ENCODE measurements at regions not wholly inside any gene's neighbourhood (a gene's known extent, or its start where the extent isn't known, plus 50 kb on each side); places are given as distances from the start of the nearest gene placed in this dataset.

DNA sequence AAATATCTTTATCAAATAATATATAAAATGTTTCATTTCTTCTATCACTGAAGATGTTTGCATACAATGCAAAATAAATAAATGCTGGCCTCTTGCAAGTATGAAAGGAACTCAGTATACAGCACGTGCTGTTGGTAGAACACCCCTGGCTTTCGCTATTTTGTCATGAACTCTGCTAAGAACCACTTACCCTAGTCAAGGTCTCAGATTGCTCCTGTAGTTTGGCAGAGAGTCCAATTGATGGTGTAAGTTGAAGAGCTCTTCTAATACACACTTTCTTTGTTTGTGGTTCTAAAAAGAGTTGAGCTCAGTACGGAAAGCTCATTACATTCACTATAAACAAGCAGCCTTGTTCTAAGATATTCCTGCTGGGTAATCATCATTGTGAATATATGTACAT lies 1258.9 kb downstream of the EFNB2 start:
- DNase-seq: peak in 2 of 3 experiments; percentile 10 to 88

DNA sequence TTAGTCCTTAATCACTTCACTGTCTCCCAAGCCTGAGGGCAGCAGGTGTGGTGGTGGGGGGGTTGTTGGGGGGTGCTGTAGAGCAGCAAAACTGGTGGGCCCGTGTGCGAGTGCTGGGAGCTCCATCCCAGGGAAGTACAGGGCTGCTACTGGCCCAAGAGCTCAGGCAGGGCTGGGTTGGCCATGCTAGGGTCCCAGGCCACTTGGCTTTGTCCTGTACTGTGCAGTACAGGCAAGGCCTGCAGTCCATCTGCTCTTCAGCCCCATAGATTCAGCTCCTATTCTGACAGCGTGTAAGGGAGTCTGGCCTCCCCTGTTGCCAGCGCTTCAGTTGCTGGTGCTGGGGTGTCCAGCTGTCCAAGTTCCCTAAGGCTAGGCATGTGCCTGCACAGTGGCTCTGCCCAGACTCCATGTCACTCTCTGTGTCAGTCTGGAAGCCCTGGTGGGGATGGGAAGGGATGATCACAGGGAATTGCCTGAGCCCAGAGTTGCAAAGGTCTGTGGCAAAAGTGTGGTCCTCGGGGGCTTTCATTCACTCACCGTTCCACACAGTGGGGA lies 1261.7 kb downstream of the EFNB2 start:
- DNase-seq: no peak

DNA sequence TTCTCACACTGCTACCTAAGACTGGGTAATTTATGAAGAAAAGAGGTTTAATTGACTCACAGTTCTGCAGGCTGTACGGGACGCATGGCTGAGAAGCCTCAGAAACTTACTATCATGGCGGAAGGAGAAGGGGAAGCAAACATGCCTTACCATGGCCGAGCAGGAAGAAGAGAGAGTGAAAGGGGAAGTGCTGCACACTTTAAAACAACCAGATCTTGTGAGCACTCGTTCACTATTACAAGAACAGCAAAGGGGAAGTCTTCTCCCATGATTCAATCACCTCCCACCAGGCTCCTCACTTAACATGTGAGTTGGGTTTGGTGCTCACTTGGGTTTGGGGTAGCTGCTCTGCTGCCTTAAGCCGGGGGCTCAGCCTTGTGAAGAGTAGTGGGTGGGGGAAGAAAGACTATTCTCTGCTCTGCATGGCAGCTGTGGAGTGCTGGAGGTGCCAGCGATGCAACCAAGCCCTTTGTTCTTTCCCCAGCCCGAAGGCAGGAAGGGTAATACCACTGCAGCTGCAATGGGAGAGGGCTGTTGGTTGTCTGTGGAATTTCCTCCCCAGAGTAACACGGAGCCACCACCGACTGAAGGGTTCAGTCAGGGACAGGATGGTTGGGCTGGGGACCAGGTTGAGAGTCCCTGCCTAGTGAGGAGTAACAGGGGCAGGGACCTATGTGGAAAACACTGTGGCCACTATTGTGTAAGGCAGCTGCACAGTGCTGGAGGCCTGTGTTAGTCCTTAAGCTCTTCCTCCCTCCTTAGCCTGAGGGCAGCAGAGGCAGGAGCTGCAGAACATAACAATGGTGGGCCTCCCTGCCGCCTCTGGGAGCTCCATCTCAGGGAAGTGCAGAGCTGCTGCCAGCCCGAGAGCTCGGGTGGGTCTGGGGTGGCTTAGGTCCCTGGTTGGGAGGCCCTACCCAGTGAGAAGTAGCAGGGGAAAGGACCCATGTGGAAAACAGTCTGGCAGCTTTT lies 1262.5 kb downstream of the EFNB2 start:
- peak in 1 of 3 experiments; percentile 34 for DNase-seq

DNA sequence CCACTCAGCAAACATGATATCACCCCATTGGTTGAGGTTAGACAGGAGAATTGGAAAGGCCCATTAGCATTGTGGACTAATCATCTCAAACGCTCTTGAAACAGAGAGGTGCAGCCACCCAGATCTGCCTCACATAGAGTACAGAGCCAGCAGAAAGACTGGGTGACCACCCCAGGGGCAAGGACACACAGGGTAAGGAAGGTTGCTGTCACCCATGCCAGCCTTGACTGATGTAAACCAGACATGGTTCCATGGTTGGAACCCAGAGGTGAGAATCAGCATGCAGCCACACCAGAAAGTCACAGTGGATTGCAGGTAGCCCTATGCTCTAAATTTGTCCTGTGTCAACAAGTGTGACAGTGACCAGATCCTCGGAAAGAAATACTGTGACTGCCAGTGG lies 1268.8 kb downstream of the EFNB2 start:
- DNase-seq: peak in 1 of 3 experiments; percentile 12

DNA sequence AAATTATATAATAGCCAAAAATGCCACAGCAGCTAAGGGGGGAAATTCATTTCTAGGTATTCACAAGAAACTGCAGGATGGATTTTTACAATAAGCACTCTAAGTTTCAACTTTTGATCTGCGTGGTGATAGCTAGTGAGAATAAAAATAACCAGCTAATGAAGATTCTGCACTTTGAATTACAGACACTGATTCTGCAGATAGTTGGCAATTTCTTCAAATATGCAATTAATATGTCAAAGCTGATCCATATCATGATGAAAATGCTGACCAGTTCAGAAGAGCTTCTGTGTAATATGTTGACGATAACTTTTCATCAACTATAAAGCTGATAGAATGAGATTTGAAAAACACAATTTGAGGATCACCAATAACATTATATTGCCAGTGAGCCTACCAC lies 1272.9 kb downstream of the EFNB2 start:
- no peak for DNase-seq

DNA sequence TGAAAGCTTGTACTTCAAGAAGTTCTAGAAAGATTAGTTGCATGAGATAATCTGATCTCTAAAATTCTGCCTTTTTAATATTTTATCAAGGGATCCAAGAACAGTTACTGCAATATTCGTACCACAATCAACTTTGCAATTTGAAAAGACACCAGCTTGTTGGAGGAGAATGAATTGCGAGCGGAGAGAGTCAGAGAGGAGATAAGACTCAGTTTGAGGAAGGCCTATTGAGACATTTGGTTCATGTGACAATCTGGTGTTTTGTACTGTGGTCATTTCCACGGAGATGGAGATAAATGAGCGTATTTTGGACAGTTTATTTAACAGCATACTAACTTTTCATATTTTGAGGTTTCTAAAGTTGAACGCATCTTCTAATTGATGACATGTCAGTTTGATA lies 1276.0 kb downstream of the EFNB2 start:
- no peak for DNase-seq

DNA sequence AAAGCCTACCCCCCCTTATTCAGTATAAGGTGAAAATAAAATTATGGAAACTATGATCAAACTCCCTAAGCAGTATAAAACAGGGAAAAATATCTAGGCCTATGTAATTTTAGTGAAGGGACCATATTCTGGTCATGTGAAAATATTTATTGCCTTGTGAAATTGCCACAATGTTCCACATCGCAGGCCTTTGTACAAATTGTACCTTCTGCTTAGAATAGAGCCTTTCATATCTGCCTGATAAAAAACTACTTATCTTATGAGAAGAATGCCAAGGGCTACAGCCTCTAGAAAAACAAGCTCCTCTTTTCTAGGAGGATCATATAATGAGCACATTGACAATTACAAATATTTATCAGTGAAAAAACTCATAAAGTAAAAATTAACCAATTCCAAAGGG lies 1280.0 kb downstream of the EFNB2 start:
- no peak for DNase-seq

DNA sequence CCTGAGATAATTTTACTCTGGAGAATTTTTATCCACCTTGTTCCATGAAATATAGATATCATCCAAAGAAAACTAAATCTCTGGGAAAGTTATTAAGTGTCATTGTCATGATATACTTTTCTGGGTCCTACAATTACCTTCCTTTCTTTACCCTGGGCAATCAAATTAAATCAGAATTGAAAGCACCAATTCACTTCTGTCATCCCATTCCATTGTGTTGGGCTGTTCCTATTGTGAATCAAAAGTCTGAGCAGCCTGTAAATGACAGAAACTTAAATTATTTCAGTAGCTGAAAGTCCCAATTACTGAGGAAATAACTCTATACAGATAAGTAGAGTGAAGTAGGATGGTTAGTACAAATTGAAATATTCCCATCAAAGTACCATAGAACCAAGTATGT lies 1284.2 kb downstream of the EFNB2 start:
- no peak for DNase-seq

DNA sequence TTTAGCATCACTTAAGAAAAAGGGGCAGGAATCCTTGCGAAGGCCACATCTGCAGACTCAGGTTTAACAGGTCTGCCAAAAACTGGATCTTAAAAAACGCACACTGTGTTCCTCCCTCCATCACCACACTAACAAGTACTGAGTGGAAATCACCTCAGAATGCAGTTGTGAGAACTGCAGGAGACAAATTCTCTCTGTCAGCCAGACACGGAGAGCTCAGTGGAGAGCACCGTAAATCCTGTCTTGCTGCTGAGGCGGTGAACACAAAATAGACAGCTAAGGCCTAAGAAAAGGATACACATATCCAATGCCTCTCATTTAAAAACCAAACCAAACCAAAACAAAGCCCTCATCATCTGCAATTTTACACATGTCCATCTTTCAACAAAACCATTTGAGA lies 1287.6 kb downstream of the EFNB2 start:
- DNase-seq: peak in 2 of 3 experiments; percentile 25 to 63

DNA sequence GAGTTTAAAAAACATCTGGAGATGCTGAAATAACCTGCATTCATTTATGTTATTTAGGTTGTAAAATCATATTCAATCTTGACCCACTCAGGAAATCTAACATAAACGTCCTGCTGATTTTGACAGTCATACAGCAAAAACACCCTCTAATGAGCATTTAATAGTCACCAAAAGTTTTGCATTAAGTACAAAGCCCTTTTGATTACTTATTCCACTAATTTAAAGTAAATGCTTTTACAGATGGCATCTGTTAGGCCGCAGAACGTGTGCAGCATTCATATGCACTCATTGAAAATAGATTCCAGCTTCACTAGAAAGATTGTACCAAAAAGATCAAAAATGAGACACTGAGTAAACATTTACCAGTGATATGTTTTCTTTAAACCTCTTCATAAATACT lies 1295.1 kb downstream of the EFNB2 start:
- no peak for DNase-seq

DNA sequence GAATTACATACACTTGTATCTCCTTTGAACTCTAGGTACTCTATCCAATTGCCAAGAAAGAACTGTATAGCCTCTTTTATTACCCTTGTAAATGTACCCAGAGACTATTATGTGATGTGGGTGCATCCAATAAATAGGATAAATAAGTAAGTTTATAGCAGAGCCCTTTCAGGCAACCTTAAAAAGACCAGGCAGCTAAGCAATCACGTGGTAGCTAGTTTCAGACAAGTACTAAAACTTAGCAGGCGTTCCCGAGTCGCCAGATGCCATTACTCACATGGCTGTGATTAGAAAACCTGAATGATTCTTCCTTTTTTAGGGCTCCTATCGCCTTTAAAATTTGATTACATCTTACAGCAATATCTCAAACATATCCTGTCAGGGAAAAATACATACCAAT lies 1303.0 kb downstream of the EFNB2 start:
- no peak for DNase-seq

DNA sequence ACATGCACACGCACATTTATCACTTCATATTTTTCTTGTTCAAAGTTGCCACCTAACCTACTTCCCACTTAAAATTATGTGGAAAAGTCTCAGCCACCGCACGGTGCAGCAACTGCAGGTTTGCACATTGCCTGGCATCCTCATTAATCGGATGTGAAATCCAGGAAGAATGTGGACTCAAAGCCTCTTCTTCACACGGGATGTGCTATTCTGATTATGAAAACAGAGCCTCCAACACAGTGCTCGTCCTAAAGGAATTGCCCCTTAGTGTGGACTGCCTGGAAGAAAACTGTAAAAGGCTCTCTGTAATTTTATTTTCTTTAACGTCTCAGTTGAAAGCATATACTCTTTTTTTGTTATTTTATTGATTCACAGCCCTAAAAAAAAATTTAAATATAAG lies 1303.5 kb downstream of the EFNB2 start:
- DNase-seq: no peak

DNA sequence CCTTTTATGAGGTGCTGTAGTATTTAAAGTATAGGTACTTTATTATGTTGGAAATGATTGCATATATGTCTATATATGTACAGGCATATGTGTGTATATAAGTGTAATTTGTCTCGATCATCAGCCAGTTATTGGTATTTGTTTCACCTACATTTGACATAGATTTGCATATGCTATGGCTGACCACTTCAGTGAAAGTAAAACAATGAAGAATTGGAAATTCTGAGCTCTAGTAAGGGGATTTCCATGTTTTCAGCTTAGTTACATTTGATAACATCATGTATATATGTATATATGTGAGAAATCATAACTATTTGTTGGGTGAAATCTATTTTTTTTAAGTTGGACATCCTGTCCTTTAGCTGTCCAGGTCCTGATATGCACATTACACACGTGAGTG lies 1303.9 kb downstream of the EFNB2 start:
- no peak for DNase-seq

DNA sequence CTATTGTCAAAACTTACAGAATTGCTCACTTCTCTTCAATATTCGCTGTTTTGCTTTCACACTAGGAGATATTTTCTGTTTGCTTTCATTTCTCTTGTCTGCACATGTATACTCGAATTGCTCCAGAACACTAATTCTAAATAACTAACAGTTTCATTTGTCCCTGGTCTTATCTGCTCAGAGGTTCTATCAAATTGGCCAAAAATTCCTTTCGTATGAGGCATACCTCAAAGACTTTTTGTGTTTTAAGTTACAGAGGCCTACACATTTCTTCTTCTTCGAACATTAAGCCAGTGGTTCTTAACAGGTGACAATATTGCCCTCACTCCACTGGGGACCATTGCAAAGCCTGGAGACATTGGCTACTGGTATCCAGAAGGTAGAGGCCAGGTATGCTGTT lies 1314.6 kb downstream of the EFNB2 start:
- no peak for DNase-seq

DNA sequence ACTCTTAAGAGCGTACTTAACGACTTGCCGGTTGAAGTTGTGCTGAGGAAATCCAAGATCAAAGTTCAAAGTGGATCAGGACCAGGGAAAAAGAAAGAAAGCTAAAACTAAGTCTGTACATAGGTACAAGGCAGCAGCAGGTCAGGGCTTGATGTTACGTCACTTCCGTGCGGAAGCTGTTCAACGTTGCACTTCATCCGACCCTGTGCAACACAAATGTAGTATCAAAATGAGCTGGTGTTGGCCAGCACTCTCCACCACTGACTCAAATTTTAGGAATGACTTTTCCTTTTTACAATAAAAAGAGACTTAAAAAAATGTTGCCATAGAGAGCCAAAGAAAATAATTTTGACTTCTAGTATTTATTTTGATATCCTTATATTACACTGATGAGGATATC lies 1315.4 kb downstream of the EFNB2 start:
- no peak for DNase-seq

DNA sequence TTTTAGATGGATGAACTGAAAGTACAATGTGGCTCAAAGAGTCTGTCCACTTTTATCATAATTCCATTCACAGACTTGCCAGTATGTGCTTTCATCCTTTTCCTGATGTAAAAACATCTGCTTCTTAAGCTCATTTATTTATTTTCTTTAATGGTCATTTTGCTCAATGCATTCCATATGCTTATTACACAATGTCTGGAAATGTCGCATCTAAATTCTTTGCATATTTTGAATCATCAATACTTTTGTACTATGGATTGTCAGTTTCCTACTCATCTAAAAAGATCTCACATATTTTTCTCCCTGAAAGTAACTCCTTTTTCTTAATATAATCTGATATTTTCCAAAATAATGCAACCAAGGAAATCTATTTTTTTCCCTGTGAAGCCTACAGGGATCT lies 1315.8 kb downstream of the EFNB2 start:
- DNase-seq: no peak

DNA sequence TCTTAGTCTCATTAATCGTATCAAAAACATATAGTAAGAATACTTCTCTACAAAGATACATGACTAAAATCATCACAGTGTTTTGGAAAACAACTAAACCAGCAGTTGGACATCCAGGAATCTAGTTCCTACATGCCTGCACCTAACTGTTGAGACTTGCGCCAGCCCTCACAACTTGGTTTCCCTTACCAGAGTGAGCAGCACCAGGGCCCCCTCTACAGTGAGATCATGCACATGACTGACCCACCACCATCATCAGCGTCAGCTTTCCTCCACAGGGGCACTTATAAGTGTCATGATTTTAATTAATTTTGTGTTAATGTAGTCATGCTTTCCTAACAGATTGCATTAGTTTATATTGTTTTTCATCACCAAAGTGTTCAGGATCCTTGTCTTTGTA lies 1322.0 kb downstream of the EFNB2 start:
- no peak for DNase-seq

DNA sequence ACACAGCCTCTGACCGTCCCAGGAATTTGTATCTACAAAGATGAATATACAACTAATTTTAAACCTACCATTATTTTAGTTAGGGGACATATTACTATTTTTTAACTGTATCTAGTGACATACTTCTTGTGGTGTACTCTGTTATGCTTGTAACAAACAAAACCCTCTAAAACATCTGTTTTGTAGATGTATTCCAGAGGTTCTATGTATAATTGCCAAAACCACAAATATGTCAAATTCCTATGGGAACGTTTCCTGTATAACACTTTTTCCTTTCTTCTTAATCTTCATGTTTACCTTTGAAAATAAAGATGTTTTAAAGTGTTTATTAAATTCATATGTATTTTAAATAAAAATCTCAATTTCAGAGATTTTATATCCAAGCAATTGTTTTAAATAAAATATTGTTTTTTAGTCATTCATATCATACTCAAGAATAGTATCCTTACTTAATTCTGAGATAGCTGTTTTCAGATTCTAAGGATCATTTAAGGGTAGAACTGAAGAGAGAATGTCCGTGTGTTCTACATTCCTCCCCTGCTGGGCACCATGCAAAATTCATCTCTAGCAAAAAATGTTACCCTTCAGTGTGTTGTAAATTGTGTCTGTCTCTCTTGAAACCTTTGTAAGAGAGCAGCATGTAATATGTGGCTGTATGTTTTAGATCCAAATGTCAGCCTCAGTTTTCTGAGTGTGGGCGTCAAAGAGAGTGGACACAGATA lies 1327.7 kb downstream of the EFNB2 start:
- no peak for DNase-seq

DNA sequence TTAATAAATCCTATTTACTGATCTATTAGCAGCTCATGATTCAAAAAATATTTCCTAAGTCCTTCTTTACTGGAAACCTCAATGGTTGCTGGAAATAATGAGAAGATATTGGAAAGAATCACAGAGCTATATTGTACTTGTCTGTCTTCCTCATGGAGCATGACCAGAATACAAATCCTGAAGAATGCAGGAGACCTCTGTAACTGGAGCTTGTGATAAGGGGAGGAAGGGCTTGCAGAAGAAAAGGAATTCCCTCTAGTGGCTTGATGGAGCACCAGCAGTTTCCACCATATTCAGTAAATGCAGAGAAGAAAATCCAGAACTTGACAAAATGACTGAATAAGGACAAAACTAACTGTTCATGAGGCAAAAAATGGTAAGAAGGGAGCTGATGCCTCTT lies 1333.1 kb downstream of the EFNB2 start:
- peak in 2 of 3 experiments; percentile 38 to 57 for DNase-seq

DNA sequence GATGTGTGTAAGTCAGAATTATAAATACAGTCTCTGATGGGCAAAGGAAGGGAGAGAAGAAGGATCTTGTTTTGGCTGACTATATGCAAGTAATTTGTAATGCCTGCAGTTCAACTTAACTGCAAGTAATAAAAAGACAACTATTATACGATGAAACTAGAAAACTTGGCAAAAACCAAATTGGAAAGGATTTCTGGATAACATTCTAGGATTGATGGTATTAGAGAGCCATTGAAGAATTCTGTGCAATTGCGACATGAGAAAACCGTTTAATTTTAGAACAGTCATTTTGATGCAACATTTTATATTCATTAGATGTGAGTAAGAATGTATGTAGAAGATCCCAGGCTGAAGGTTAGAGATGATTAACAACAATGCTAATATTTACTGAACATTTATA lies 1334.1 kb downstream of the EFNB2 start:
- DNase-seq: no peak

DNA sequence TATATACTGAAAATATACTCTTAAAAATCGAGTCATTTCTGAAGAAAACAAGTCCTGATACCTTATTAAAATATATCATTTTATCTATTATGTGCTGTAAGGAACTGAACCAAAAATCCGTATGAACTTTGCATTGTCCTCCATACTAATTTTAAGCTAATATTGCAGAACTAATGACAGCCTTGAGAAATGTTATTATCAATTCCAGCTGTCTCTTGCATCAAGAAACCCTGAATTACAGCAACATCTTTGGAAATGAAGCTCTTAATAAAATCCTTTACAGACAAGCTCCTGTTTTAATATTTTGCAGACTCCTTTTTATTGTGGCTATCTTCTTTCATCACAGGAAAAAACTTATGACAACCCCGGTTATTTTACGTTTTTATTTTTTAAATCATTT lies 1335.3 kb downstream of the EFNB2 start:
- DNase-seq: no peak

DNA sequence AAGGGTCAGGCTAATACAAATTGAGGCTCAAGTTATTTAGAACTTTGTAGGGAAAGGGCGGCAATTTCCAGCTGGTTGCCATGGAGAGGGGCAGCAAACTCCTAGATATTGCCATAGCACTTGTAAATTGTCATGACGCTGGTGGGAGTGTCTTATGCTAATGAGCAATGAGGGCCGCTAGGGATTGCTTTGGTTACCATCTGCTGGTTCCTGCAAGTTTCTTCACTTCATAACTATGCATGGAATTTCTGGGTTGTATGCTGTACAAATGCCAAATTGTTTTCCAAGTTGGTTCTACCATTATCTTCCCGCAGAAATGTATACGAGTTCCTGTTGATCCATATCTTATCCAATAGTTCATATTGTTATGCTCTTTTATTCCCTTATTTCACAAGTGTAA lies 1339.4 kb downstream of the EFNB2 start:
- DNase-seq: peak in 1 of 3 experiments; percentile 25

DNA sequence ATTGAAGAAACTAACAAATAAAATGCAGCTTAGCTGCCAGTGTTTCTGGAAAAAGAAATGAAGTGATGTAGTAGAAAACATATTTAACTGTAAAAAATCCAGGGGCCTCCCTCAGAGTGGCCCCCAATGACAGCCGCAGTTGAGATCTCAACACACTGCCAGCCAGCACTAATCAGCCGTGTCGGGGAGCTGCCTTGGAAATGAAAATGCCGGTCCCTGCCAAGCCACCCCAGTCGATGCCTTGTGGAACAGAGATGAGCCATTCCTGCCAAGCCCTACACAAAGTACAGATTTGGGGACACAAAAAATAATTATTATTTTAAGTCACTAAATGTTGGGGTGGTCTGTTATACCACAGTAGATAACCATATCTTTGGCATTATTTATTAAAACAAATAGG lies 1342.4 kb downstream of the EFNB2 start:
- DNase-seq: no peak

DNA sequence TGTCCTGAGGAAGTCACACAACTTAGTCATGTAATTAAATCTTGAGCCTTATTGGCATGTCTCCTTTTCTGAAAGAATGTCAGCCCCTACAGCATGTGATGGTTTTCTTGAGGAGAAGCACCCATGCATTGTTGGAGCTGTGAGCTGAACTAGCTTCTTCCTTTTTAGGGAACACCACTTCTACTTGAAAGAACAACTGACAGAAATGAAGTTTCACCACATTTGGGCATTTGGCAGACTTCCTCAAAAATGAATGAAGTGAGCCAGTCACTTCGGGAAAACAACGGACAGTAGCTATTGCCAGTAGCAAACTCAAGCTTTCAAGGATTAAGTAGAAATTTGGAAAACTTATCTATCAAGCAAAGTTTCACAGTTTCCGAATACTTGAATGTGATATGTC lies 1351.3 kb downstream of the EFNB2 start:
- no peak for DNase-seq

All from NCI-H1417 (cell line).